Esophagus squamous epithelium (tissue), 4 donors: ENCODE measurements at regions not wholly inside any gene's neighbourhood (a gene's known extent, or its start where the extent isn't known, plus 50 kb on each side); places are given as distances from the start of the nearest gene placed in this dataset.

ENCODE experiments used
- CTCF ChIP-seq, 6 experiments: fragments of 450-650 bp in 4 of 6; fragments of 200-600 bp in 2 of 6; sonication (generic) in 2 of 6; IDR thresholded peaks; one replicate each; pipeline ENCODE4 v1.5.1; 2016 to 2019; ENCODE audit warnings: antibody characterized with exemption in 6 of 6, mild to moderate bottlenecking in 4 of 6, moderate library complexity in 4 of 6
- POLR2A ChIP-seq, 4 donors: fragments of 450-650 bp; IDR thresholded peaks; one replicate each; pipeline ENCODE4 v1.6.1; 2017; ENCODE audit warnings: antibody characterized with exemption in 4 of 4, mild to moderate bottlenecking in 4 of 4, moderate library complexity in 3 of 4

DNA sequence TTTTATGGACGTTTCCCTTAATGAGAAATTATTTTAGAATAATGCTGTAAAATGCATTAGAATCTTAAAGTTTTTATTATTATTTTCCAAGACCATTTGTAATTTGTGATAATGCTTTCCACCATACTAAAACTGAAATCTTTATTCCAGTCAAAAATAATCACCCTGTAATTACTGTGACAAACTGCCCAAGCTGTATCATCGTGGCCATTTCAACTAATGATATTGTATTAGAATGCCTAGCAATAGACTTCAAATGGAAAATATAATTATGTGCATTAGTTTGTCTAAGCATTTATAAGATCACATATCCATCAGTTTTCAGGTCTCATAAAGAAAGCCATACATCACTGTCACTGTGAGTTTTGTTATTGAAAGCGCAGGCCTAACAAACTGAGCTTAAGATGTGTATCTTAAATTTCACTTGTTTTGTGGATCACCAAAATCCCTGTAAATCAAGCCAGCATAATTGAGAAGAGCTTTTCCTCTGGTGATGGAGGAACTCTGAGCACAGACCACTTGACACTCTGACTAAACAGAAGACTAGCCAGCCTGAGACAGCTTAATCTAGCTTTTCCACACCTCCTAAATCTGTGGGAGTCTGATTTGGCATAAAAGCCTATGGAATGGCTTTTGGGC, 1312.2 kb upstream of the ACVR2A start:
- TF ChIP-seq CTCF (IDR thresholded peaks at IDR 0.05) (no peak), POLR2A (IDR thresholded peaks at IDR 0.05) (no peak)
